ENCODE measurements at regions not wholly inside any gene's neighbourhood (a gene's known extent, or its start where the extent isn't known, plus 50 kb on each side); places are given as distances from the start of the nearest gene placed in this dataset.
A peak's percentile ranks its signal among the peaks of the same experiment; 100 is the strongest.

DNA sequence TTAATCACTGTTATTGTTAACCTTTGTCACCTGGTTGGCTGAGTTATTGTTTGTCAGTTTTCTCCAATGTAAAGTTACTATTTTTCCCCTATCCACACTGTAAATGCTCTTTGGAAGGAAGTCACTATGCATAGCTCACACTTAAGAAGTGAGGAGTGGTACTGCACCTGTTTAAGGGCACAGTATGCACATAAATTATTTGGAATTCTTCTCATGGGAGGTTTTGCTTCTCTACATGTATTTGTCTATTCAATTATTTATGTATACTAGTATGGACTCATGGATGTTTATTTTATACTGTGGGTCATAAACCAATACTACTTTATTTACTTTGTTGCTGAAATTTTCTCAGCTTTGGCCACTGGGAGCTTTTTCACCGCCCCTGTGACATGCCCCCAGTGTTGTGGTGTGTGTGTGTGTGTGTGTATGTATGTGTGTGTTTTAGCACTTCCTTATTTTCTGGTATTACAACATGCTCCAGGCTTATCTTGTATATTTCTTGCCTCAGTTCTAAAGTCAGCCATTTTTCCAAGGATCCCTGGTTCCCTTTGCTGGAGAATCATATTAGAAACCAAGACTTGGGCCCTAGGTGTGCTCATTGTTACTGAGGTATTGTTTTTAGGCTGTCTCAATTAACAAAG is 290.5 kb downstream of the KBTBD8 start:
- Mint-ChIP-seq H3K27me3 (peaks cover 3% of the 10 kb centered on the region), H3K4me3 (no peak overlapping the region), H3K36me3 (ENCODE audit: low read depth) (no peaks in the 10 kb centered on the region), H3K27ac (no peak overlapping the region), H3K9me3 (no peaks in the 10 kb centered on the region), H3K4me1 (peaks cover 30% of the 10 kb centered on the region)
- ATAC-seq (no peak), DNase-seq (no peak)

DNA sequence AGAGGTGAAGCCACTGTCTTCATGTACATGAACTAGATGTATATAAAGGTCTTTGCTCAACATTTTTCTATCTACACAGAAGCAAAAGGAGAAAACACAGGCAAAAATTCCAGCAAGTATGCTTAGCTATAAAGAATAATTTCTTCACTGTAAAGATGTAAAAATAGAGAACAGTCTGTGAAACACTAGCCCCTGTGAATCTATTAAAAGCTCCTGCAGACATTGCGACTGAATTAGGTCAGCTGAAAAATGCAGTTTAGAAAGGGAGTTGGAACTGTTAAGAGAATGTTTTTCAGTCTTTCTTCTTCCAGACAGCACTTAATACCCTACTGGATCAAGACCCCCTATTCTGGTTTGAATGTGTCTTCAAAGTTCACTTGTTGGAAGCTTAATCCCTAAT is 291.5 kb downstream of the KBTBD8 start:
- no peak for ATAC-seq
- Mint-ChIP-seq H3K27ac (no peak overlapping the region), H3K9me3 (no peaks in the 10 kb centered on the region), H3K36me3 (ENCODE audit: low read depth) (no peaks in the 10 kb centered on the region), H3K27me3 (peaks cover 3% of the 10 kb centered on the region), H3K4me3 (no peak overlapping the region), H3K4me1 (peaks cover 32% of the 10 kb centered on the region)
- DNase-seq = no peak

DNA sequence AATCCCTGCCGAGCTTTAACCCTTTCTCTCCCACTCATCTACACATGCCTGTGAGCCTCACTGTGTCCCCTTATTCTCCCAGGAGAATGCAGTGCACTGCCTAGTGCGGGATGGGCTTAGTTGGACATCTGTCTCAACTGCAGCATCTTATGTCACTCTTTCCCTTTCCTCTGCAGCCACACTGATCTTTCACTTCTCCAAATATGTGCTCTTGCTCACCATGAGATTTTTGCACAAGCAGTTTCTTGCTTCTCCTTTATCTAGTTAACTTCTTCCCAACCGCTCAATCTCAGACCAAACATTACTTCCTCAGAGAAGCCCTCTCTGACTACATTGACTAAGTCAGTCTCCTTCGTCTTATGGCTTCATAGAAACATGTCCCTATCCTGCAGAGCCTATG is 292.3 kb downstream of the KBTBD8 start:
- Mint-ChIP-seq H3K27ac (no peak overlapping the region), H3K4me1 (peaks cover 32% of the 10 kb centered on the region), H3K27me3 (peaks cover 3% of the 10 kb centered on the region), H3K4me3 (no peak overlapping the region), H3K36me3 (ENCODE audit: low read depth) (no peaks in the 10 kb centered on the region), H3K9me3 (no peaks in the 10 kb centered on the region)
- ATAC-seq (no peak), DNase-seq (no peak)

DNA sequence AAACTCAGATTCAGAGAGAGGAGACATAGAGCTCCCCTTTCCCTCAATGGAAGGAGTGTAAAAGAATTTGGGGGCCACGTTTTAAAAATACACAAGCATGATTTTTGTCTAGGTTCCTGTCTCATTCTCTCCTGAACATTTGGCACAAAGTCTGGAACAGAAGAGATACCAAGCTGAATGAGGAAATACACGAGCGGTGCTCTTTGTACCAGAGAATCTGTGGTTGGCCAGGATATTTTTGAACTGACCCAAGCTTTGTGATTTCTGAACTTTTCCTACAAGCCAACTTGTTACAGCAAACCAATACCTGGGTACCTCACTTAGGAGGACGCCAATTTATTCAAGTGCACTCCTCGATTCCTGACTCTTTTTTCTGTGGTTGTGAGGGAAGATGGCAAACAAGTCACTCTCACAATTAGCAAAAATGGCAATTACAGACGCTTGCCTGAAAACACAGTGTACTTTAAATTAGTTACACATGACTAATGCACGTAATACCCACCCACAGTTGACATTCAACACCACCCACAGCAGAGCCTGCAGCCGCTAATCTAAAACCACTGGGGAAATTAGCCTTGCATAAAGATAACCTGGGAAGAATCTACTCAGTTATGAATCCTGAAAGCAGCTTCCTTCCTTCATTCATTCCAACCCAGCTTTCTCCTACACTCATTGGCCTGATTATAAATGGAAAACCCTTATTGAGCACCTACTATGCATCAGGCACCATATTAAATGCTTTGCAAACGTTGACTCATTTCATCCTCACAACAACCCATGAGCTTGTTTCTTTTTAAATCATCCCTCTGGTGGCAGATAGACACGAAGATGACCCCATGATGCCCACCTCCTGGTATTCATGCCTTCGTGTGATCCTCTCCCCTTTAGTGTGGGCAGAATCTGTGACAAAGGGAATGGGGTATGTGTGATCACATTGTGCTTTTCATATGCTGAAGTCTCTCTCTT is 293.5 kb downstream of the KBTBD8 start:
- H3K36me3 Mint-ChIP-seq (ENCODE audit: low read depth) = no peaks in the 10 kb centered on the region
- no peak overlapping the region for H3K4me3 Mint-ChIP-seq
- ATAC-seq (peak; percentile 76), DNase-seq (peak; percentile 11)
- H3K4me1 Mint-ChIP-seq = peaks cover 32% of the 10 kb centered on the region
- no peaks in the 10 kb centered on the region for H3K9me3 Mint-ChIP-seq
- peak overlapping the region; percentile 33 for H3K27ac Mint-ChIP-seq
- H3K27me3 Mint-ChIP-seq = peaks cover 3% of the 10 kb centered on the region

DNA sequence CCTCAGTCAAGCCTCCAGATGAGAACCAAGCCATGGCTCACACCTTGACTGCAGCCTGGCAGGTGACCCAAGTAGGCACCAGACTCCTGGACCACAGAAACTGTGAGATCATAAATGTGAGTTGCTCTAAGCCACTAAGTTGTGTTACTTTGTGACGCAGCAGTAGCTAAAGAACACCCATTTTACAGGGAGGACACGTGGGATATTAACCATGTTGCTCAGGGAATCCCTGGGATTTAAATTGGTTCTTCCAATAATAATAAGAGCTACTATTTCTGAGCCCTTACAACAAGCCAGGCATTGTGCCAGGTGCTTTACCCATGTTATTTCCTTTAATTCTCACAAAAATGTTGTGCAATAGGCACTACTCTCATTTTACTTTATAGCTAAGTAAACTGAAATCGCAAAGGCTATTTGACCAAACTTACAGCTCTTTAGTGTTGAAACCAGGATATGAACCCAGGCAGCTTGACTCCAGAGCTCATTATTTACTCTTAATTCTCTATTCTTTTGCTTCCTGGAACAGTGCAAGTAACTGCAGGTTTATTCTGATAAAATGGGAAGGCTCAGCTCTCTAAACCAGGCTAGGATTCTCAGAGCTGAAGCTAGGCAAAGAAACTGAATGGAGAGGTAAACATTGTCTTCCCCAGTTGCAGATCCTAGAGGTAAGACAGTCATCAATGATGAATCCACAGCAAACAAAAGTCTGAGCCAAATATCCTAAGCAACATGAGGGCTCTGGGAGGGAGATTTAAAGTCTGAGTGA is 294.4 kb downstream of the KBTBD8 start:
- H3K9me3 Mint-ChIP-seq = no peaks in the 10 kb centered on the region
- H3K27me3 Mint-ChIP-seq = peaks cover 3% of the 10 kb centered on the region
- H3K4me1 Mint-ChIP-seq = peaks cover 32% of the 10 kb centered on the region
- ATAC-seq (peak; percentile 6), DNase-seq (no peak)
- H3K36me3 Mint-ChIP-seq (ENCODE audit: low read depth) = no peaks in the 10 kb centered on the region
- H3K4me3 Mint-ChIP-seq = no peak overlapping the region
- peak overlapping the region; percentile 33 for H3K27ac Mint-ChIP-seq

DNA sequence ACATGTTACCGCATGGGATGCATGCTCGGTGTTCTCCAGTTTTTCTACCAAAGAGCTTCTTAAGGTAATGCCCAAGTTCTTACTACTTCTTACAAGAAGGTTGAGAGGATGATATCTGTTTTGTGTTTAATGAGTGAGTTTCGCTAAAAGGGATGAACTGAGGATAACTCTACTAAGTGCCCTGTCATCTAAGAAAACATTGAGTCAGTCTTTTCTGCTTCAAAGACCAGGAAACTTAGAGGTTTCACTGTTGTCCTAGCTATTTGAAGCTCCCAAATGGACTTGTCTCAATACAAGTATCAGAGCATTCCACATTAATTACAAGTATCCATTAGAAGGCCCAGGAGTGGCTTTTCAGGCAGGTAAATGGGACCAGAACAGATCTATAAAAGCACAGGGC is 296.2 kb downstream of the KBTBD8 start:
- H3K4me1 Mint-ChIP-seq = peaks cover 32% of the 10 kb centered on the region
- H3K4me3 Mint-ChIP-seq = no peak overlapping the region
- DNase-seq (no peak), ATAC-seq (no peak)
- H3K9me3 Mint-ChIP-seq = no peaks in the 10 kb centered on the region
- no peaks in the 10 kb centered on the region for H3K36me3 Mint-ChIP-seq (ENCODE audit: low read depth)
- H3K27ac Mint-ChIP-seq = no peak overlapping the region
- peaks cover under 1% of the 10 kb centered on the region for H3K27me3 Mint-ChIP-seq

DNA sequence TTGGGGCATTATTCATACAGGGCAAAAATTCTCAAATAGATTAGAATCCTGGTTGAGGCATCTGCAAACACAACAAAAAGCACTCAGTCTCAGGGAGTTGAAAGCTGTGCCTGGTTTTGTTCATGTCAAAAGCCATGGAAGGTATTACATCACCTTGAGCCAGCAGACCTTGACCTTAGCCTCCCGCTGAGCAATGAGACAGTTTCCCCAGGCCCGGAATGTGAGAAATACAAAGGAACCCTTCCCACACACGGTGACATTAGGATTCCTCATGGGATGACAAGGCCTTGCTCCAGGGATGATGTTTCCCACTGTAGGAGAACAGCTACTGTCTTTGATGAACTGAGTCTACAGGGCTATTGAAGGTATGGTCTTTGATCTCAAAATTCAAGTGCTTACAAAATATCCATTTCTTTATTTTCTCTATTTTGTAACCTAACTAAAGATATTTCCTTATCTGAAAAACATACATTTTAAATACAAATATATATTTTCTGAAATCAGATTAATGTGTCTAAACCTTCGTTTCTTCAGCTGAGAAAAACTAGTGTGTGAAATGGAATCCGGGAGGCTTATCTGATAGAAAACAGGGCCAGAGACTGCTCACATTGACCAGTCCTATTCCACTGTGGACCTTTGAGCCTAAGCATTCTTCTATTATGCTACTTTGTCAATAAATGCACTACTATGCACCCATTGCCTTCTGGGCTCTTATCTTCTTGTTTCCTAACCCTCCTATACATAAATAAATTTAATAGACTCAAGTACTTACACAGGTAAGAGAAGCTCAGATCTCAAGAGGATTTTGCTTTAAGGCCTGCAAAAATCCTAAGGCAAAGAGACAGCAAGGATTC is 298.2 kb downstream of the KBTBD8 start:
- no peaks in the 10 kb centered on the region for H3K36me3 Mint-ChIP-seq (ENCODE audit: low read depth)
- no peak overlapping the region for H3K27ac Mint-ChIP-seq
- DNase-seq (no peak), ATAC-seq (no peak)
- H3K27me3 Mint-ChIP-seq = no peaks in the 10 kb centered on the region
- peaks cover 23% of the 10 kb centered on the region for H3K4me1 Mint-ChIP-seq
- no peaks in the 10 kb centered on the region for H3K9me3 Mint-ChIP-seq
- no peak overlapping the region for H3K4me3 Mint-ChIP-seq

DNA sequence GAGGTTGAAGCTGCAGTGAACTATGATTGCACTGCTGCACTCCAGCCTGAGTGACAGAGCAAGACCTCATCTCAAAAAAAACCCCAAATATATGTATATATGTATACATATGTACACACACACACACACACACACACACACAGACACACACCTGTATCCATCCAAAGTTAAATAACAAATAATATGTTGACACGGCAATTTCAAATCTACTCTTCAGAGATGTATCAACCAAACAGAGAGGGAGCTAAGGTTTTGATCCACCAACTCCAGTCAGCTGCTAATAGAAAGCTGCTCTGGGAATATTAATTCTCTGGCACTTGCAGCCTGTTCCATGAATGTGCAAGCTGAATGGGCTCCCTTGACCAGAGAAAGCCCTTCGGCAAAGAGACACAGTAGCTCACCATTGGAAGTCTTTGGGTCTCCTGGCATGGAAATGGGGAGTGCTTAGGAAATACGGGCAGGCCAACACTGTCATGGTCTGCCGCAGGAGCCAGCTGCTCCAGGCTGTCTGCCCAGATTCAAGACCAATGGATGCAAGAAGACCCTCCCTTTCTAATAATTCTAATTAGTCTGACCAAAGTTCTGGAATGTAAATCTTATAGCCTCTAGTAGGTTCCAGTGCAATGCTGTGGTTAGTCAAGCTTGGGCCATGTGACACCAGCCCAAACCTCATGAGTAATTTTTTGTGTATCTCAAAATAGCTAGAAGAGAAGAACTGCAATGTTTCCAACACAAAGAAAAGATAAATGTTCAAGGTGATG is 299.8 kb downstream of the KBTBD8 start:
- Mint-ChIP-seq H3K9me3 (no peaks in the 10 kb centered on the region), H3K4me3 (no peak overlapping the region), H3K27ac (no peak overlapping the region), H3K27me3 (no peaks in the 10 kb centered on the region), H3K36me3 (ENCODE audit: low read depth) (no peaks in the 10 kb centered on the region), H3K4me1 (peaks cover 8% of the 10 kb centered on the region)
- ATAC-seq = no peak
- no peak for DNase-seq

DNA sequence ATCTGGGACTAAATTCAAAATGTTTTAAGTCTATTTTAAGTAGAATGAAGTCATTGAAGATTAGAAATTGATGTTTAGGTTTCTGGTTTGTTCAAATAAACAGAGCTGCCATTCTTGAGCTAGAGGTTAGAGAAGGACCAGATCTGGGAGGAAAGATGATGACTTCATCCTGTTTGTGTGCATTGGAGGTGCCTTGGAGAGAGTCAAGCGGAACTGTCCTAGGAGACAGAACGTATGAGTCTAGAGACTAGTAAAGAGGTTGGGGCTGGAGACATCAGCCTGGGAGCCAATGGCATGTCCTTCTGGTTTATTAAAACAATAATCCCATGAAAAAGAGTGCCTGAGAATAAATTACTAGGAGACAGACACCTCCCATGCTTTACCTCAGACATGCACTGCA is 303.4 kb downstream of the KBTBD8 start:
- H3K36me3 Mint-ChIP-seq (ENCODE audit: low read depth) = no peaks in the 10 kb centered on the region
- H3K4me3 Mint-ChIP-seq = no peak overlapping the region
- no peak for DNase-seq
- H3K4me1 Mint-ChIP-seq = peaks cover 18% of the 10 kb centered on the region
- H3K27ac Mint-ChIP-seq = no peak overlapping the region
- ATAC-seq = no peak
- no peaks in the 10 kb centered on the region for H3K27me3 Mint-ChIP-seq
- H3K9me3 Mint-ChIP-seq = no peaks in the 10 kb centered on the region

DNA sequence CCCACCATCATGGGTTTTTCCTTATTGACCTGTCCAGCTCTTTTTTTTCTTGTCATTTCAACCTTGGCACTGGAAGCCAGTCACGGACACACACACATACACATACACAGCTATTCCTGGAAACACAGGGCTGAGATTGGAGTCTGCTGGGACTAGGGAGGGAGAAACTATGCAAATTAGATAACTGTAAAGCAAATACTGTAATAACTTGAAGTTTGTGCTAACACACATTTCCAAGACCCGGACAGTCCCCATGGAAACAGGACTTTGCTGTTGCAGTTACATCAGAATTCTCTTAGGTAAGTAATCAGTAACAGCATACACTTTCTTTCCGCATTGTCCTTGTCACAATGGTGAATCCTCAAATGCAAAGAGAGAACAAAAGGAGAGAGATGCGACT is 304.4 kb downstream of the KBTBD8 start:
- Mint-ChIP-seq H3K27me3 (no peaks in the 10 kb centered on the region), H3K4me1 (peaks cover 18% of the 10 kb centered on the region)
- DNase-seq = no peak

DNA sequence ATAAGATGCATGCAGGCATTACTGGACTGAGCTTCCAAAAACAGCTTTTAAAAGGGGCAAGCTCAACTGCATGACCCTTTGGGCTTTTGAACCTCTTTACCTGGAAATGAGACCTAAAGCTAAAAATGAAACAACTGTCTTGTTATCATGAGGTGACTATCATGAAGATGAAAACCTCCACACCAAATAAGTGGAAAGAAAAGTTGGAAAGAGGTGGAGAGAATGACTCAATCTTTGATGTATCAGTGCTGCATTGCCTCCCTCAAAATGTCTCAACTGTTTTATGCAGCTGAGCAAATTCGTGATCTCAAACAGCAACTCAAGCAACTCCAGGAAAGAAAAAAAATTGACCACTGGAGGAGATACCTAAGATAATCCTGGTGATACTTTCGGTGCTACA is 307.1 kb downstream of the KBTBD8 start:
- H3K27me3 Mint-ChIP-seq = no peaks in the 10 kb centered on the region
- no peaks in the 10 kb centered on the region for H3K9me3 Mint-ChIP-seq
- no peak overlapping the region for H3K27ac Mint-ChIP-seq
- H3K4me1 Mint-ChIP-seq = peaks cover 18% of the 10 kb centered on the region
- no peak overlapping the region for H3K4me3 Mint-ChIP-seq
- DNase-seq (no peak), ATAC-seq (peak; percentile 59)
- no peaks in the 10 kb centered on the region for H3K36me3 Mint-ChIP-seq (ENCODE audit: low read depth)

More for the DNA sequence above, 304.4 kb downstream of the KBTBD8 start:
- ATAC-seq = no peak
- H3K9me3 Mint-ChIP-seq = no peaks in the 10 kb centered on the region
- no peaks in the 10 kb centered on the region for H3K36me3 Mint-ChIP-seq (ENCODE audit: low read depth)
- H3K4me3 Mint-ChIP-seq = no peak overlapping the region
- H3K27ac Mint-ChIP-seq = no peak overlapping the region

DNA sequence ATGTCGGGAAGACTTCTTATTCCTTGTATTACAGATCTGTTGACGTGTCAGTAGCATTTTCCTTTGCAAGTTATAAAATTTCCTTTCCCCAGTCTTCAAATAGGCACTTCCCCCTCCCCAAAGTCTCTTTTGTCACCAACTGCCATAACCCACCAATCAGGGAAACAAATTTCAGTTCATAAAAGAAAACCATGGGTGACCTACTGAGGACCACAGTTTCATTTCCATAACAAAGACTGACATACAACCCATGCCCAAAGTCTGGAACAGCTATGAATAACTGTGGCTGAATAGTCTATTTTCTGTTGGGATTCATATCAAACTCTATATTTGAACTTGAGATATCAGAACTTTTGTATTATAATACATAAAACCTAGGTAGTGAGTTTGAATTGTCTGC is 307.8 kb downstream of the KBTBD8 start:
- H3K4me3 Mint-ChIP-seq = no peak overlapping the region
- no peaks in the 10 kb centered on the region for H3K36me3 Mint-ChIP-seq (ENCODE audit: low read depth)
- H3K27ac Mint-ChIP-seq = no peak overlapping the region
- no peaks in the 10 kb centered on the region for H3K9me3 Mint-ChIP-seq
- H3K27me3 Mint-ChIP-seq = no peaks in the 10 kb centered on the region
- H3K4me1 Mint-ChIP-seq = peaks cover 18% of the 10 kb centered on the region
- no peak for DNase-seq
- ATAC-seq = no peak

DNA sequence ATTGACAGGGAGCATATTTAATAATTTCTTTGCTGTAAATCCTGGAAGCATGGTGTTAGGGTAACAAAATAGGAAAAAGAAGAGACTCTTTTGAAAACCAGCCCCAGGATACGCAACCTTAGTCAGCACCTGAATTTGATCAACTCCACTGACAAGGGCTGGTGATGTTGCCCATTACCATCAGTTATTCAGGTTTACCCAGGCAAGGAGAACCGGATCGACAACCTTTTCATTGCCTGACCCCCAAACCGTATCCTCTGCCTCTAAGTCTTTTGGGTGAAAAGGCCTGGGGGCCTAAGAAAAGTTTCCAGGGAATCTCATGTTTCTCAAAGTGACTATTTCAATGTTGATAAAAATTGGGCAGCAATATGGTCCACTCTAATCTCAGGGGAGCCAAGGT is 313.3 kb downstream of the KBTBD8 start:
- H3K4me3 Mint-ChIP-seq = no peak overlapping the region
- H3K36me3 Mint-ChIP-seq (ENCODE audit: low read depth) = no peaks in the 10 kb centered on the region
- no peaks in the 10 kb centered on the region for H3K9me3 Mint-ChIP-seq
- no peaks in the 10 kb centered on the region for H3K4me1 Mint-ChIP-seq
- no peaks in the 10 kb centered on the region for H3K27me3 Mint-ChIP-seq
- no peak for ATAC-seq
- no peak overlapping the region for H3K27ac Mint-ChIP-seq
- DNase-seq = no peak
